ENCODE measurements at regions not wholly inside any gene's neighbourhood (a gene's known extent, or its start where the extent isn't known, plus 50 kb on each side); places are given as distances from the start of the nearest gene placed in this dataset.

DNA sequence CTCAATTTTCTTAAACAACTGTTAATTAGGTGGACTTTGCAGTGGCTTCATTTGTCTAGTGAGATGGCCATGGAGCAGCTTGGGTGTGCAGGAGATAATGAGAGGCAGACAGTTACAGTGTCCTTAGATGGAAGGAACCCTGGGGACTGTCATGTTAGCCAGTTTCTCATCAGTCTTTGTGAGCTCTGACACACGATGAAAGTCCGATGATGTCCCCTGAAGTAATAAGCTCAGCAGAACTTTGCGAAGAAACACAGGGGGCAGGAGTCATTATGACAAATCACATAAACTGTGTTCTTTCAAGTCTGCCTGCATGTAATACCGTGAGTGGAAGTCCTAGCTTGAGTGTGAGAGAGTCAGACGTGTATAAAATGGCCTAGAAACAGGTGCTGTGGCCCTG, 201.8 kb downstream of the DRD1 start:
- no peak for DNase-seq (ENCODE audit: low read depth)

DNA sequence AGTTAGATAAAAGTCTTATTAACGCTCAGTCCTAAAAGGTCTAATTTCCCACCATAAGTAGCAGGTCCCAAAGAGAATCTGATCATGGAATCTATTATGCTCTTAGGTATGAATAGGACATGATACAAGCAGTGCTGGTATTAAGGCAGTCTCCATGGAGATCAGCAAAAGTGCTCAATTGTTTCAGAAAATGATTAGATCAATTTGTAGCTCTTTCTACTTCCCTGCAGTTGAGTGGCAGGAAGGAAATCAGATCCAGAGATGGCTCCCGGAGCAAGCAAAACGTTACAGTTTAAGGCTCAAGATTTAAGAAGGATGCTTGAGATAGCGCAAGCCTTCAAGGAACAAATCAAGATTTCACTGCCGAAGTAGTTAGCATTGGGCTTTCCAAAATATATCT, 205.7 kb downstream of the DRD1 start:
- DNase-seq (ENCODE audit: low read depth): no peak

DNA sequence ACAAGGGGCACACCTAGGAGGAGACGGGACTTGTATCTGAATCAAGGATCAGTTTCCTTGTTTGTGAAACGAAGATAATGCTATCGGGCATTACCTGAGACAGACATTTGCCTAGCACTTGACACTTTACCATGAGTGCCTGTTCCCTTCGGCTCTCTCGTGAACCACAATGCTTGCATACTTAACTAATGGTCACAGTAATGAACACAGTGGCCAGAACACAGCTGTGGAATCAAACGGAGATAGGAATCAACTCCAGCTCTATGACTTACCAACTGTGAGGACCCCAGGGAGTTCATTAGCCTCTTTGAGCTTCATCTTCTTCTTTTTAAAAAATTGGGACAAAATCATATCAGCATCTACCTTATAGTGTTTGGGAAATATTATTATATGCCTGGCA, 207.8 kb downstream of the DRD1 start:
- no peak for DNase-seq (ENCODE audit: low read depth)

DNA sequence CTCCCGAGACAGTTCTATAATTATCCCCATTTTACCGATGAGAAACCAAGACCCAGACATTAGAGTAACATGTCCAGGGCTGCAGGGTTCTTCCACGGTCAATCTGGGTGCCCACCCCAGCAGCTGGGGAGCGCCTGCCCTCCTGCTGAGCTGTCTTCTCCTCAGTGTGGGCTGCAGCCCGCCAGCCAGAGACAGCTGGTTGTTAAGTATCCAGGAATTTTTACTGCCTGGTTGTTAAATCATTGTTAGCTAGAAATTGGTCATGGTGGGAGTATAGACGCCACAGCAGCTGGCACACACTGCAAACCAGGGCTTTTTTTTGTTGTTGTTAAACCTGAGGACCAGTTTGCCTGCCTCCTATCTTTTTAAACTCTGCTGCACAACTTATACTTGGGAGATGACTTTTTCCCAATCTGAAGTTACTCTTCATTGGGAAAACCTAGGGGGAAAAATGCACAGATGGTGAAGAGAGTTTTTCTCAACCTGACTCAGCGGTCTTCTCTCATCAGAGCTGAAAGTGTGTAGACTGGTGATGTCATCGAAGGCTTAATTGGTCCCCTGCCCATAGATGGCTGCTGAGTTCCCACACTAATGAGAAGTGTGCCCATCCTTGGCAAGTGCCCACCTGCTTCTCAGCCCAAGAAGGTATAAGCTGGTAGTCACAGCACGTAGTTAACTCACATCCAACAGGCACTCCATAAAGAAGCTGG, 208.6 kb downstream of the DRD1 start:
- no peak for DNase-seq (ENCODE audit: low read depth)

DNA sequence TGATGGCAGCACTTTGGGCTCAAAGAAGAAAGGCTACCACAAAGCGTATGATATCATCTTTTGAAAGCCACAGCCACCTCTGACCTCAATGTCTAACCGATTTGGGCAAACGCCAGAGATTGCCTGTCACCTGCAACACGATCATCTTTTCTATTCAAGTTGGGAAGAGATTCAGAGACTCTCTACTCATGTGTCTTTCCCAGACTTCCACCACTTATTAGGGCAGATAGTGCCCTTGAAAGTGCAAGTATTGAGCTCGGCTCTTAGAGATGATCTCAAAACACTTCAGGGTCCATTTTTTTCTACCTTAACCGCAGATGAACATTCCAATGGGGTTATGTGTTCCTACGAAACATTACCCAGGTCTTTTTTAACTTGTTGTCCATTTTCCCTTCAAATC, 213.7 kb downstream of the DRD1 start:
- DNase-seq (ENCODE audit: low read depth): no peak

DNA sequence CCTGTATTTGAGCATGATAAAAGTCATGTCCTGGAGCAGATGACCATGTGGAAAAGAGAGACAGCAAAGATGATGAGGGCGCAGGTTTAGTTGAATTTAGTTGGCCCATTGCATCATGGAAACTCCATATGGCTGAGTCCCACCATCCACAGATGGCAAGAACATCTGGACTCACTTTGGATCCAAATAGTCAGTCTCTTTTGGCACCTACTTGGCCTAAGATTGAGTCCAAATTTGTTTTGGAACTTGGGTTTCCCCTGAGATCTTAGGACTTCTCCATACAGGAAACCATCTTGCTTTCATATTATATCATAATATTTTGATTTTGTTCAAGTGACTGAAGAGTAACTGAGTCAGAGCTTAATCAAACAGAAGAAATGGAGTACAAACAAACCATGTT, 217.5 kb downstream of the DRD1 start:
- DNase-seq (ENCODE audit: low read depth): no peak

DNA sequence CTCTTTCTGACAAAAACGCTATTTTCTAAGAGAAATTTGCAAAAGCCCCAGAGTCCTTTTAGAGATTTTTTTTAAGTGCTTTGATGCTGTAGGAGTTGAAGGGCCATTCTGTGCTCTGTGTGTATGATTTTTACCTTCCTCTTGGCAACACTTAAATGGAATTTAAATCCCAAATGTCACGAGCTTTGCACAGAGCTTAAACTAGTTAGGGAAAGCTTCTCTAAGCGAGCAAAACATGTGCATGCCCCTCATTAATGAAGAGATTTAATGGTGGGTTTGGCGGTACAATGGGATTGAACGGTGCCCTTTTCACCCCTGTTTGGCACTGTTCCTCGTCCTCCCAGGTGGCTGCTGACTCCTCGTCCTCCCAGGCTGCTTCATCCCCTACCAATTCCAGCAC, 220.7 kb downstream of the DRD1 start:
- no peak for DNase-seq (ENCODE audit: low read depth)

DNA sequence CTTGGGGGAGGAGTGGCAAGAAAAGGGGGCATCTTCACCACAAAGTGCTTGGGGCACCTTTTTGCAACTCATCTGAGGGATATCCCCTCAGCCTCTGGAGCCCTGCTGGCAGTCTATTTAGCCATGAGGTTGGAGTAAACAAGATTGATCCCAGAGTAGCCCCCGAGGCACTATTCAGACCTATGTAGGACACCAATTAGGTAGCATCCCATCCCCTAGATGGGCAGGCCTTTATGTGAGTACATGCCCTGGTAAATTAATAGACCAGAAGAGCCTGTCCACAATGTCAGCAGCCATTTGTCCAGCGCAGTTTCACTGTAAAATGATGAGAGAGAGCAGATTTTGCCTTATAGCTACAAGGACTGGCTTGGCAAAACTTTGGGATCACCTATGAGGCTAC, 221.4 kb downstream of the DRD1 start:
- DNase-seq (ENCODE audit: low read depth): no peak

DNA sequence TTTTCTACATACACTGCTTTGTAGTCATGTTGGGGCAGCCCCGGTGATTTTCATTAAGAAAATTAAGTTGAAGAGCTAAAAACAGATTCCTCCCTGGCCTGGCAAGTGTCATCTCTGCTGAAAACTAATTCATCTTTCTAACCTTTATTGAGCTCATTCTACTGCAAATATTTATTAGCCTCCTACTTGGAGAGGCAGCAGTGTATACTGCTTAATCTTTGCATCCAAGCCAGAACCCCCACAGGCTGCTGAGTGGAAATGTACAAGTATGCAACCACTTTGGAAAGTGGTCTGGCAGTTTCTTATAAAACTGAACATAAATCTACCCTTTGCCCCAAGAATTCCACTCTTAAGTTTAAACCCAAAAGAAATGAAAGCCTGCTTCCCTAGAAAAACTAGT, 223.4 kb downstream of the DRD1 start:
- no peak for DNase-seq (ENCODE audit: low read depth)

DNA sequence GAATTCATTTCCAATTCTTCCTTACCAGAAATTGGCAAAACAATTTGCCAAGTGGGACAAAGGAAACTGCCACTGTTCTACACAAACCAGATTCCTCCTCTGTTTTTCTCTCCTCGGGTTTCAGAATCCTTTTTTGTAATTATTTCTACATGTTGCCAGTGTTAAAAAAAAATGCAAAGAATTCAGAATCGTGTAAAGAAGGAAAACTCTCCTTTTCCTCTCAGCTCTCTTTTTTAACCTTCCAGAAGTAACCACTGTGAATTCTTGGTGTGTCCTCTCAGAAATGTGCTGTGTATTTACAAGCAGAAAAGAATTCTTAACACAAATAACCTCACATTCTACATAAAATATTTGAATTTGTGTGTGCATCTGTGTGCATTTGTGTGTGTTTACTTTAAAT, 224.6 kb downstream of the DRD1 start:
- DNase-seq (ENCODE audit: low read depth): peak; percentile 49

DNA sequence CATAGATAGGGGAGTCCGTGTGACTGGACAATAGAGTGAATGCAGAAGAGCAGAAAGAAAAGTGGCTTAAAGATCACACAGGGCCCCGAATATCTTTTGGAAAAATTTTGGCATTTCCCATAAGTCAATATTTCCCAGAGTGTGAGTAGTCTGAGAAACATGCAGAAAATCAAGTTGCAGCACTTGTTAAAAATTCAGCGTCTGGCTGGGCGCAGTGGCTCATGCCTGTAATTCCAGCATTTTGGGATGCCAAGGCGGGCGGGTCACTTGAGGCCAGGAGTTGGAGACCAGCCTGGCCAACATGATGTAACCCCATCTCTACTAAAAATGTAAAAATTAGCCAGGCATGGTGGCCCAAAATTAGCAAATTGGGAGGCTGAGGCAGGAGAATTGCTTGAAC, 227.0 kb downstream of the DRD1 start:
- DNase-seq (ENCODE audit: low read depth): peak; percentile 61

DNA sequence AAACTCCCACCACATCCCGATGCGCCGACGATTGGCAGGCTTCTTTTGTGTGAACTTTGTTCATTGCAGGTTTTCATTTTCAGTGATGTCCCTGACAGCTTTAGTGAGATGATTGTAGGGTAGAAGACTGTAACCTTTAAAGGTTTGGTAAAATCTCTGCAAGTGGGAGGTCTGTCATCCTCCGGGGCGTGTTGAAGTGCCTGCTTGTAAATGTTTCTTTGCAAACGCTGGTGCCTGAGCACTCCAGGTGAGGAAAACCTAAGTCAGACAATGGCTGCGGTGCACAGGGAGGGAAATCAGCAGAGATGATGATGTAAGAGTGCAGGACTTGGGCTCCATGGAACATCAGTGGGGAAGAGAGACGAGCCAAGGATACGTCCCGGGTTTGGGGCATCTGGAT, 228.1 kb downstream of the DRD1 start:
- no peak for DNase-seq (ENCODE audit: low read depth)

DNA sequence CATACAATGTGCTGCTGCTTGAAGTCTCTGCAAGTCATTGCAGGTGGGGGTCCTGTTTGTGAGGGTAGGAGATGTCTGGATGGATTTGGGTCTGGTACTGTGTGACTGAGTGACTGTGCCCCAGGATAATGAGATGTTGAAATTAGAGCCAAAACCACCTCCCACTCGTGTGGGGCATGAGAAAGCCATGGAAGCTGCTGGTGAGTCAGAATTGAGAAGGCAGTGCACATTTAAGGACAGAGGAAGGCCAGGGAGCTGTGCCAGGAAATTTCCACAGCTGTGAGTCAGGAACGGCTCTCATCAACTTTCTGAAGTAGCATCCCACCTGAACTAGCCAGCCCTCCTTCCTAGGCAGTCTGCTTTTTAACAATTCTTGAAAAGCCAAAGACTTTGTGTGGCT, 229.8 kb downstream of the DRD1 start:
- peak; percentile 78 for DNase-seq (ENCODE audit: low read depth)

DNA sequence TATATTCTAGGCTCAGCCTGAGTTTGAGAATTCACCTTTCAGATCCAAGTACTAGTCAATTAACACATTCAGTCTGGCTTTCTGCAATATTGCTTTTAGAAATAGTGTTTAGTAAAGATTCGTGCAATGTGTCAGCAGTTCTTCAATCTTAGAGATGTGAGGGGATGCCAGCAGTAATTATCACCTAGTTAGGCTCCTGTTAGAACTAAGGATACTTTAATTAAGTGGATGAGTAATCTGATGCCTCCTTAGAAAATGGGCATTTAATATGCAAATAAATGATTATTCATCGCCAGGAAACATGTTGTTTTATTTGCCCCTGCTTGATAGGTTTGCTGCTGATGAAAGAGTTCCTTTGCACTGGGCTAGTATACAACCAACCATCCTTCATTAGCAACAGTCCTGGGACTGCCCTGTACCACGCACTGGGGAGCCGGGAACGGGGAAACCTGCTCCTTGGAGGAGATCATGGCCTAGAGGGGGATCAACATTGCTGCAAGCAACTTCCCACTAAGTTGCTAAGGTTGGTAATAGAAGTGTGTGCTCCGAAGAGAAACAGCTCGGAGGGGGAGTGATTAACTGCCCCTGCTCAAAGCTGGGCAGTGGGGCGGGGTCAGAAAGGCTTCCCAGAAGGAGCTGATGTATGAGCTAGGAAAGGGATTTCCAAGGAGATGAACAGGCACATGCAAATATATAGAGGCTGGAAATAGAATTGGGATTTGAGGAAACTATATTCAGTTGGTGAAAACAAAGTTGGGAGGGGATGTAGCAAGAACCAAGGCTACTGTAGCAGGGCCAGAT, 231.8 kb downstream of the DRD1 start:
- no peak for DNase-seq (ENCODE audit: low read depth)

DNA sequence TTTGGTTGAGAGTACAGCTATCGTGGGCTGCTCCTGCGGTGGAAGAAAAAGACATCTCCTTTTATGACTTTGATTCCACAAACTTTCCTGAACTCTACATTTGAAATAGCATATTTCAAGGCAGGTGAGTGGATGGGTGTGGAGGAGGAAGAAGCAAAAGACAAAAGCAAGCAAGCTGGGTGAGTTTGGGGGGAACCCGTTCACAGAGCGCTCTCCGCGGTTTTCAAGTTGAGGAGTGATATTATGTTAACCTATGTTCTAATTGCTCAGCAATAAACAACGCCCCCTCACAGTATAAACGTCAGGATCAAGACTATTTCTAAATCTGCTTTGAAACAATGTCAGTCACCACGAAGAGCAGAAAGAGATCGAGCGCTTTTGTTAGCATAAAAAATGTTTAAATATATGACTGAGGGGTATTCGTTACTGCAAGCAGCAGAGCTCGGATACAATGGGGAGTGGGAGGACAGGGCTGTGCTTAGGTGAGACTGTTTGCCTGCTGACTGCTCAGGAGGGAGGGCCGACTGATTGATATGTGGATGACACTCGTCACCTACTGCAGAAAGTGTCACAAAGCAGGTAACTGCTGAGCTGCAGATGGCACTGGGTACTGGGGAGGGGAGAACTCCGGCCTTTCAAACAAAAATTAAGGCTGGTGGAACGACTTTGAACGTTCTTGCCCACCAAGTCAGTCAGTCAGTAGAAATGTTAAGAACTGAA, 236.5 kb downstream of the DRD1 start:
- no peak for DNase-seq (ENCODE audit: low read depth)

DNA sequence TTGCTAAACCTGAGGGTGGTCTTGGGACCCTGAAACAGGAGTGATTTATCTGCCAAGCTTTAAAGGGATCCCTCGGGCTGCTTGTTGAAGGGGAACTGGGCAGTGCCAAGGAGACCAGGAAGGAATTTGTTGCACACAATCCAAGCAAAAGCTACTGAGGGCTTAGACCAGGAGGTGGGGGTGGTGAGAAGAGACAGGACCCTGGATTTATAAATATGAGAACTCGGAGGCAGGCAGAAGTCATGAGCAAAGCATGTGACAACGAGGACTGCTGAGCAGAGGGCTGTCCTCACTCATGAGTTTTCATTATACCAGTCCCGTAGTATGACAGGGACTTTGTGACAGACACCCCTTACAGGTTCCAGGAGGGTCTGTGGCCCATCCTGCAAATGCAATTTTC, 237.3 kb downstream of the DRD1 start:
- no peak for DNase-seq (ENCODE audit: low read depth)

DNA sequence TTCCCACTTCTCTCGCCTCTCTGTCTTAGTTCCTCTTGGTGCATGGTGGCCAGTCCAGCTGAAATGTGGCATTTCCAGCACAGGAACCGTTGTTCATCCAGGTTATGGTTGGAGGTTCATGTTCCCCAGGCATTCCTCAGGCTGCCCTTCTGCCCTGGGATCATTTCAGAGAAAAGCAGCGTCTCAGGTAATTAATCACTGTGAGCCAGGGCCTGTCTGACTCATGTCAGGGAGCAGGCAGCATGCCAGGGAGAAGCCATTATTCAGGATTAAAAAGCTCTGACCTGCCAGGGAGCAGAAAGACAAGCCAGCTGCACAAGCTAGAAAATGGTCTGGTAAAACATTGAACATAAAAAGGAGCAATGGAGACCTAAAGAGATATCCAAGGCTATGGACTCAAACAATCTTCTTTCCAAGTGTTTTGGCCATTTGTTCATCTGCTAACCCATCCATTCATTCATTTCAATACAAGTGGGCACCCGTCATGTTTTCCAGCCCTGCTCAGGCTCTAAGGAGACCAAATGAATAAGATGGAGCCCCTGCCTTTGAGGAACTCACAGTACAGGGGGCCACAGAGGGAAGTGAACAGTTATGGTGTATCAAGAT, 241.4 kb downstream of the DRD1 start:
- no peak for DNase-seq (ENCODE audit: low read depth)

DNA sequence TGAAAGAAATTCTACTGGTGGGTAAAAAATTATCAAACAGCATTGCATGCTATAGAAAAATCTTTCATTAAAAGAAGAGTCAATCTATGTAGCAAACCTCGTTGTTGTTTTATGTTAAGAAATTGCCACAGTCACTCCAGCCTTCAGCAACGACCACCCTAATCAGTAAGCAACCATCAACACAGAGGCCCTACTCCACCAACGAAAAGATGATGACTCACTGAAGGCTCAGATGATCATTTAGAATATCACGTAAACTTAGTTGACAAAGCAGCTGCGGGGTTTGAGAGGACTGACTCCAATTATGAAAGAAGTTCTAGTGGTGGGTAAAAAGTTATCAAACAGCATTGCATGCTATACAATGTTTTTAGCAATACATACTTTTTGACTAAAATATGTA, 242.6 kb downstream of the DRD1 start:
- no peak for DNase-seq (ENCODE audit: low read depth)

DNA sequence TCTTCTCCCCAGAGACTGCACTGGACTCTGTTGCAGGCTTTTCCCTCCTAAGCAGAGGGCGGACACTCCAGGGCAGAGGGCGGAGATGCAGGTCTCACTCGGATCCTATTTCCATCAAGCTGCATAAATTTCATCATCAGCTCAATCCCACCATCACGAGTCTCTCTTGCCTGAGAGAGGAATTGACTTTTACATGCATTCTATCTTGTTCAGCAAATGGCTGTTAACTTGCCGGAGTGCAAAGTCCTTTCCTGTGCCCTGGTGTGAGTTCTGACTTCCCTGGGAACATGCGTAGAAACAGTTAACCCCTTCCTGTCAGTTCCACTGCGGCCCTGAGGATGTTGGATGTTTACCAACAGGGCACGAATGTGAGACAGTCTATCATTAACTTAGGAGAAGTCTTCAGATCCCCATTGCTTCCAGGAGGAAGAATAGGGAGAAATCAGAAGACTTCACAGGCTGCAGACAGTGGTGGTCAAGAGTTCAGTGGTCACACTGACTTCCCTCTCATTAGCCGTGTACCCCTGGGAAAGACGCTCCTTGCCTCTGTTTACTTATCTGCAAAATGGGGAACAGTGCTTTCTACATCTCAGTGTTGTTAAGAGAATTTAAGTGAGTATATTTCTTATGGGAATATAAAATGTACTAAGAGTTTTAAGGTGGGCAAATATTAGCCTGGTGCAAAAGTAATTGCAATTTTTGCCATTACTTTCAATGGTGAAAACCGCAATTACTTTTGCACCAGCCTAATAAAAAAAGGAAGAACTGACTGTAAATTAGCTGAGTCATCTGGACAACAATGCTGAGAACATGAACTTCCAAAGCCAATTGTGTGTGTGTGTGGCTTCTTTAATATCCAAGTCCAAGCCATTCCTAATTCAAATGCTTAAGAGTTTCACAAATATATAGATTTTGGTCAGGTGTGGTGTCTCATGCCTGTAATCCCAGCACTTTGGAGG, 248.0 kb downstream of the DRD1 start:
- no peak for DNase-seq (ENCODE audit: low read depth)

DNA sequence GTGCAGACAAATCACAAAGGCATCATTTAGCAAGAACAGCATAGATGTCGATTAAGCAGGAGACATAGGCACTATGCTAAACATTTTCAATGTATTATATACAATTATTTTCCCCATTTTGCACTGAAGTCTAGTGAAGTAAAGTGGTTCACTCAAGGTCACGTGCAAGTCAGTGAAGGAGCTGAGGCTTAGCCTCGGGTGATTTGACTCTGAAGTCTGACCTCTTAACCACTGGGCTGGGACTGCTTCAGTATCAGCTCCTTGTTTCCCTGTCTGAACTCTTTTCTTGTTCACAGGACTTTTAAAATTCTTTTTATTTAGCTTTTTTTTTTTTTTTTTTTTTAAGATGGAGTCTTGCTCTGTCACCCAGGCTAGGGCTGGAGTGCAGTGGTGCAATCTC, 262.7 kb downstream of the DRD1 start:
- DNase-seq (ENCODE audit: low read depth): no peak

DNA sequence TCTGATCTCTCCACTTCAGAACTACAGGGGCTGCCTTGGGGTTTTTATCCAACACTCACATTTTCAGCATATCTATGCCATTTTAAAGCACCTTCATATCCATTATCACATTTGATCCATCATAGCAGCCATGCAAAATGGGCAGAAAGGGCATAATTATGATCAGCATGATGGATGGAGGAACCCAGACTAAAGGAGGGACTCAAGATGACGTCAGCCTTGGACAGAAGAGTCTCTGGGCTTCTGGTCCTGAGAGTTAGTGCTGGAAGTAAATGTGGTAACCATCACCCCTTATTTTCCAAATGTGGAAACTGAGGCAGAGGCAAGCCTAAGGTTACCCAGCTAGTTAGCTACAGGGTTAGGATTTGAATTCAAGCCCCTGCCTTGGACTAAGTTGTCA, 273.1 kb downstream of the DRD1 start:
- no peak for DNase-seq (ENCODE audit: low read depth)
